ENCODE measurements at regions not wholly inside any gene's neighbourhood (a gene's known extent, or its start where the extent isn't known, plus 50 kb on each side); places are given as distances from the start of the nearest gene placed in this dataset.

DNA sequence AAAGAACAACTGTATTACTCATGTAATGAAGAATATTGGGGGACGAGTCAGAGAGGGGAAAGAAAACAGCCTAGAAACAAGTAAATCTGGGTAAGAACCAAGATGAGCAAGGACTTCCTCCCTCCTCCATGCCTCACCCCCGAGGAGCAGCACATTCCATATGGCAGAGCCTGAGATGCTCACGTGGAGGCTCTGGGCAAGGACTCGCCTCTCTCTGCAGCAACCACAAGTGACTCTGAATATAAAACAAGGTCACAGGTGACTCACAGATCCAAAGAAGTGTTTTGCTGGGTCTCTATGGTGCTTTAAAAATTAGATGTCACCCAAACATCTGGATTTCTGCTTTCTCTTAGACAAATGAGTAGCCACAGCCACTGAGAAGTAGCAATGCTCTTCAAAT, 453.0 kb upstream of the SULF2 start:
- no peak for TF ChIP-seq POLR2A (IDR thresholded peaks at IDR 0.05; ENCODE audit: low read depth, low read length)
- no peak for TF ChIP-seq POLR2AphosphoS5 (IDR thresholded peaks at IDR 0.05; ENCODE audit: low read depth, low read length)
- no peak for TF ChIP-seq TAF1 (IDR thresholded peaks at IDR 0.05; ENCODE audit: low read depth, low read length)
- TF ChIP-seq PAX5 (IDR thresholded peaks at IDR 0.05; ENCODE audit: insufficient read depth, low read length, severe bottlenecking): no peak
- TF ChIP-seq SPI1 (IDR thresholded peaks at IDR 0.05; ENCODE audit: low read depth, low read length): no peak
- TF ChIP-seq POU2F2 (IDR thresholded peaks at IDR 0.05; ENCODE audit: low read depth, low read length): no peak
